PC-3 (cell line): ENCODE measurements at regions not wholly inside any gene's neighbourhood (a gene's known extent, or its start where the extent isn't known, plus 50 kb on each side); places are given as distances from the start of the nearest gene placed in this dataset.

Experiments
- ATAC-seq: fragments of 200-7000 bp; cut with Tn5 transposase; 2 replicates; pipeline ENCODE4 v1.9.1; 2020; ENCODE audit warnings: mild to moderate bottlenecking, moderate library complexity
- BruUV-seq: library from RNA; stranded (reverse); fragments of 400-500 nt; replicated peaks from 2 replicates; lab custom pipeline; 2021; lab: Mats Ljungman, UMichigan
- CTCF ChIA-PET: fragments of 300-600 bp; sonication (Branson Sonifier 250); formaldehyde crosslinking; loops from one replicate; lab custom pipeline; 2022; ENCODE audit warnings: antibody characterized with exemption; lab: Charles Lee
- POLR2A ChIA-PET: fragments of 300-600 bp; sonication (Branson Sonifier 250); formaldehyde crosslinking; loops from one replicate; lab custom pipeline; 2022; ENCODE audit warnings: antibody characterized with exemption; ENCODE audit not compliant: unreplicated experiment; lab: Charles Lee
- DNase-seq: peaks from one replicate; pipeline ENCODE4 v3.0.0-alpha.2; 2015
- H2AFZ ChIP-seq: fragments of 300-600 bp; sonication (generic); 2 replicates; pipeline ENCODE4 v1.6.0; 2016; ENCODE audit warnings: antibody characterized with exemption, low read length
- H3F3A ChIP-seq: fragments of 300-600 bp; sonication (generic); one replicate; pipeline ENCODE4 v1.6.0; 2017; ENCODE audit warnings: antibody characterized with exemption, low read length, control low read depth, mild to moderate bottlenecking; ENCODE audit not compliant: unreplicated experiment
- H3K27ac ChIP-seq: fragments of 300-600 bp; sonication (generic); 2 replicates; pipeline ENCODE4 v1.5.1; 2016; ENCODE audit warnings: mild to moderate bottlenecking, low read length
- H3K27me3 ChIP-seq: fragments of 300-600 bp; sonication (generic); 2 replicates; pipeline ENCODE4 v1.6.1; 2016; ENCODE audit warnings: low read length, mixed read lengths
- H3K36me3 ChIP-seq: fragments of 300-600 bp; sonication (generic); 2 replicates; pipeline ENCODE4 v1.6.1; 2016; ENCODE audit warnings: low read depth, mixed run types, low read length, mixed read lengths
- H3K4me1 ChIP-seq: fragments of 300-600 bp; sonication (generic); 2 replicates; pipeline ENCODE4 v1.5.1; 2016; ENCODE audit warnings: low read length; ENCODE audit not compliant: insufficient read depth
- H3K4me2 ChIP-seq: fragments of 300-600 bp; sonication (generic); 2 replicates; pipeline ENCODE4 v1.6.0; 2016; ENCODE audit warnings: low read length
- H3K4me3 ChIP-seq: fragments of 300-600 bp; sonication (generic); 2 replicates; pipeline ENCODE4 v1.5.1; 2016; ENCODE audit warnings: mild to moderate bottlenecking, low read length, mixed read lengths
- H3K79me2 ChIP-seq: fragments of 300-600 bp; sonication (generic); 2 replicates; pipeline ENCODE4 v1.6.1; 2017; ENCODE audit warnings: low read length, mixed read lengths
- H3K9ac ChIP-seq: fragments of 300-600 bp; sonication (generic); 2 replicates; pipeline ENCODE4 v1.6.0; 2016; ENCODE audit warnings: mild to moderate bottlenecking, low read length
- H3K9me2 ChIP-seq: fragments of 300-600 bp; sonication (generic); replicated peaks from 2 replicates; pipeline ENCODE4 v1.6.1; 2016; ENCODE audit warnings: mixed run types, low read length, mixed read lengths
- H3K9me3 ChIP-seq: fragments of 300-600 bp; sonication (generic); 2 replicates; pipeline ENCODE4 v1.6.1; 2016; ENCODE audit warnings: low read length, mixed read lengths
- H4K20me1 ChIP-seq: fragments of 300-600 bp; sonication (generic); 2 replicates; pipeline ENCODE4 v1.6.1; 2016; ENCODE audit warnings: low read length, mixed read lengths
- CTCF ChIP-seq: fragments of 300-600 bp; sonication (generic); conservative IDR thresholded peaks from 2 replicates; pipeline ENCODE4 v1.5.1; 2017; ENCODE audit warnings: antibody characterized with exemption, low read depth, mild to moderate bottlenecking, low read length
- EZH2 ChIP-seq: fragments of 300-600 bp; sonication (generic); IDR thresholded peaks from one replicate; pipeline ENCODE4 v1.6.1; 2017; ENCODE audit warnings: antibody characterized with exemption, mild to moderate bottlenecking, low read length; ENCODE audit not compliant: unreplicated experiment
- EZH2phosphoT487 ChIP-seq: fragments of 300-600 bp; sonication (generic); IDR thresholded peaks from 2 replicates; pipeline ENCODE4 v1.6.1; 2018; ENCODE audit warnings: mild to moderate bottlenecking, antibody characterized with exemption, low read length, borderline replicate concordance
- intact Hi-C: fragments of 100-400 bp; cut with micrococcal nuclease; formaldehyde crosslinking; loops from 2 replicates; pipeline ENCODE4 v1.9.0; 2023

DNA sequence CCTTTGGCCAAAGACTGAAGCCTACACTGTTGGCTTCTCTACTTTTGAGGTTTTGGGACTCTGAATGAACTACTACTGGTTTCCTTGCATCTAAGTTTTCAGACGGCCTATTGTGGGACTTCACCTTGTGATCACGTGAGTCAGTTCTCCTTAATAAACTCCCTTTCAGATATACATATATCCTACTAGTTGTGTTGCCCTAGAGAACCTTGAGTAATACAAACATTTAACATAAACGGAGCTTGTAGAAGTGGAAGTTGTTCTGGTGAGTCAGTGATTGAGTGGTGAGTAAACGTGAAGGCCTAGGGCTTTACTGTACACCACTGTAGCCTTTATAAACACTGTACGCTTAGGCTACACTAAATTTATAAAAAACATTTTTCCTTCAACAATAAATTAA lies 107.2 kb upstream of the CDH2 start:
- peak overlapping the region; percentile 80 for H3K27ac ChIP-seq
- H3K79me2 ChIP-seq = no peaks in the 10 kb centered on the region
- H3K27me3 ChIP-seq = no peaks in the 10 kb centered on the region
- peak overlapping the region; percentile 44; the same call in 1 of the 2 replicates for H3K4me2 ChIP-seq
- H3K4me3 ChIP-seq = no peak overlapping the region
- H2AFZ ChIP-seq = peak overlapping the region; percentile 72
- peaks cover 17% of the 10 kb centered on the region for H3K4me1 ChIP-seq
- intact Hi-C loops = no loop called here
- H3K9me2 ChIP-seq = no peaks in the 10 kb centered on the region
- peak overlapping the region; percentile 3; the same call in 1 of the 2 replicates for H3K9ac ChIP-seq
- ChIA-PET POLR2A (no interaction called here), CTCF (interaction anchor here (0.6 kb wide), 1 partner anchor 106 kb away, joined by 3 read pairs; no protein-coding TSS in a partner anchor)
- H4K20me1 ChIP-seq = no peaks in the 10 kb centered on the region
- no TSS peak for BruUV-seq
- peak; percentile 94 for DNase-seq
- ATAC-seq = peak; percentile 100
- H3K9me3 ChIP-seq = no peaks in the 10 kb centered on the region
- H3F3A ChIP-seq = no peaks in the 10 kb centered on the region
- no peak for TF ChIP-seq EZH2phosphoT487
- TF ChIP-seq EZH2 = no peak
- TF ChIP-seq CTCF = no peak
- no peaks in the 10 kb centered on the region for H3K36me3 ChIP-seq

GRCh38 chr18:28281400-28281799 lies 104.5 kb upstream of the CDH2 start:
- BruUV-seq = no TSS peak
- H3K9me2 ChIP-seq = no peaks in the 10 kb centered on the region
- ChIA-PET CTCF (no interaction called here), POLR2A (no interaction called here)
- H3K9ac ChIP-seq = no peak overlapping the region
- H3K4me3 ChIP-seq = no peak overlapping the region
- ATAC-seq = no peak
- no peaks in the 10 kb centered on the region for H4K20me1 ChIP-seq
- no peak overlapping the region for H3K27ac ChIP-seq
- H3K4me1 ChIP-seq = peaks cover 17% of the 10 kb centered on the region
- peak; percentile 20 for DNase-seq
- H3K27me3 ChIP-seq = no peaks in the 10 kb centered on the region
- no peaks in the 10 kb centered on the region for H3K36me3 ChIP-seq
- no peaks in the 10 kb centered on the region for H3K9me3 ChIP-seq
- intact Hi-C loops = no loop called here
- no peak overlapping the region for H3K4me2 ChIP-seq
- no peak overlapping the region for H2AFZ ChIP-seq
- no peaks in the 10 kb centered on the region for H3K79me2 ChIP-seq
- TF ChIP-seq EZH2phosphoT487 = no peak
- no peaks in the 10 kb centered on the region for H3F3A ChIP-seq

GRCh38 chr18:28269750-28270149 lies 92.8 kb upstream of the CDH2 start:
- ChIA-PET POLR2A (no interaction called here), CTCF (no interaction called here)
- intact Hi-C loops = no loop called here
- no peaks in the 10 kb centered on the region for H3K36me3 ChIP-seq
- H3K4me3 ChIP-seq = no peak overlapping the region
- no peaks in the 10 kb centered on the region for H3K9me3 ChIP-seq
- DNase-seq (no peak), ATAC-seq (no peak)
- no peaks in the 10 kb centered on the region for H3K9me2 ChIP-seq
- no TSS peak for BruUV-seq
- no peak overlapping the region for H2AFZ ChIP-seq
- no peak for TF ChIP-seq EZH2
- no peak overlapping the region for H3K27ac ChIP-seq
- H4K20me1 ChIP-seq = no peaks in the 10 kb centered on the region
- H3K9ac ChIP-seq = no peak overlapping the region
- no peaks in the 10 kb centered on the region for H3K27me3 ChIP-seq
- no peaks in the 10 kb centered on the region for H3F3A ChIP-seq
- no peak overlapping the region for H3K4me2 ChIP-seq
- 0 out of 2 replicates have a peak, but pooled peaks cover 7% of the 10 kb centered on the region for H3K4me1 ChIP-seq
- H3K79me2 ChIP-seq = no peaks in the 10 kb centered on the region
